Stimulated activated CD4-positive, alpha-beta T cell treated with anti-CD3 and anti-CD28 coated beads, Interleukin-4, amount 100 ng/mL, for 48 hours (primary cell): ENCODE measurements at regions not wholly inside any gene's neighbourhood (a gene's known extent, or its start where the extent isn't known, plus 50 kb on each side); places are given as distances from the start of the nearest gene placed in this dataset.

Source experiments
- DNase-seq, 2 donors: peaks; one replicate each; pipeline ENCODE4 v3.0.0-alpha.2; 2020; ENCODE audit warnings: low read depth in 2 of 2

DNA sequence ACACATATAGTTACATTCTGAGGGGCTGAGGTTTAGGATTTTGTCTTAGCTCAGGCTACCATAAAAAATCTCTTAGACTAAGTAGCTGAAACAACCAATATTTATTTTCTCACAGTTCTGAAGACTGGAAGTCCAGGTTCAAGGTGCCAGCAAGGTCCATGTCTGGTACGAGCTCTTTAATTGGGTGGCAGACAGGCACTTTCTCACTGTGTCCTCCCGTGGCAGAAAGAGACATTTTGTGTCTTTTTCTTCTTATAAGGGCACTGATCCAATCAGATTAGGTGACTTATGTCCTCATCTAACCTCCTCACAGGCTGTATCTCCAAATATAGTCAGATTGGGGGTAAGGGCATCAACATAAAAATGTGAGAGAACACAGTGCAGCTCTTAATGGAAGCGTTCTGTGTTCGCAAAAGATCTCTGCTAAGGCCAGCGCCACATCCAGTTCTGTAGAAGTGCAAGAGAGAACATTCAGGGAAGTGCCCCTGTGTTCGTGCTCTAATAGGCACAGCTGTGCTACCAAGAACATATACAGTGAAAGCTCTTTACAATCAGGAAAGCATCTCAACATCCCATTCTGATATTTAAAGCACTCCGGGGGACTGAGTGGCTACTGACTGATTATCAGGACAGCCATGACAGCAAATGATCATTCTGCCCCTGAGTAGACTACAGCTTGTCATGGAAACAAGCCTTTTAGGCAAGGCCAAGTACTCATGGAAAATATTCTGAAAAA is 819.2 kb downstream of the LIG4 start:
- DNase-seq, result no peak

DNA sequence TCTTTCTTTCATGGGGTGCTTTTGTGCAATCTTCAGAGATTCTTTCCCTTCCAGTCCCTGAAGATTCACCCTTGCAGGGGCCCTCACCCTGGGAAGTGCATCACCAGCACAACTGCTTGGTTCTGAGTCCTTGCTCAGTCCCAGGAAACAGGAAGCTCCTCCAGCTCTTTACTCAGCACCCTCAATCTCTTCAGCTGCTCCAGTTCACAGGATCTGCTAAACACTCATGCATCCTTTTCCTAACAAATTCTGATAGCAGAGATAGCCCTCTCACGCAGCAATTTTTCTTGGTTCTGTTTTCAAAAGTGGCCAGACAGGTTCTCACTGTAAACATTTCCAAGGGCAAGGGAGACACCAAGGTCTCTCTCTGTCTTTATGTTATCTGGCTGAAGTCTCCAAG is 823.1 kb downstream of the LIG4 start:
- DNase-seq, result no peak

GRCh38 chr13:107387525-107387924 is 819.6 kb upstream of the ARGLU1 start:
- no peak for DNase-seq

DNA sequence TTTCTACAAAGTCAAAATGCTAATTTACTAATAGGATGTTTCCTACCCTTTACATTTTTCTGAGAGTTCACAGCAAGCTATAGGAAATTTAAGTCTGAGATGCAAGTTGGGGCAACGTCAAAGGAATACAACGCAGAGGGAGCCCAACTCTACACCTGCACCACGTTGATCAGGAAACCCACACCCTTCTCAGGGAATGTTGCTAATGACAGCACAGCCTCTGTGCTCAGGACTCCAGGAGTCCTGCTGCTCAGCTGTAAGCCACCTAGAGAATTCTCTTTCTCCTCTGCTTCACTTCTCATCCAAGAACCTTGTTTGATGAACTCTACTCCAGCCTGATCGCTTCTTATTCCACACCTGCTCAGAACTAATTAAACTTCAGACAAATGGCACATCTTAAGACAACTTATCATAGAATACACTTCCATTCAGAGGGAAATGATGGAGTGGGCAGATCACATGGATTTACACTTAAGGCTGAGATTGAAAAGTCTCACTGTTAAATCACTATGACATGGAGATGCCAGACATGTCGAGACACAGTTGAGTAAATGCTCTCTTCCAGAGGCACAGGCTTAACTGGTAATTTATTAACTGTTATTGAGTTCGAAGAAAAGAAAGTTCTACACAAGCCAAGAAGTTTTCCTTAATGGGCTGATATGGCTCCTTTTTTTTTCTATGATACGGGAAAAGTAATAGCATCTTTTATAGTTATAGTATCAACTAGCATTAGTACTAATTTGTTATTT is 811.6 kb upstream of the ARGLU1 start:
- no peak for DNase-seq

- no peak for DNase-seq
Measured at GRCh38 chr13:107376341-107377125, 808.6 kb upstream of the ARGLU1 start.

DNA sequence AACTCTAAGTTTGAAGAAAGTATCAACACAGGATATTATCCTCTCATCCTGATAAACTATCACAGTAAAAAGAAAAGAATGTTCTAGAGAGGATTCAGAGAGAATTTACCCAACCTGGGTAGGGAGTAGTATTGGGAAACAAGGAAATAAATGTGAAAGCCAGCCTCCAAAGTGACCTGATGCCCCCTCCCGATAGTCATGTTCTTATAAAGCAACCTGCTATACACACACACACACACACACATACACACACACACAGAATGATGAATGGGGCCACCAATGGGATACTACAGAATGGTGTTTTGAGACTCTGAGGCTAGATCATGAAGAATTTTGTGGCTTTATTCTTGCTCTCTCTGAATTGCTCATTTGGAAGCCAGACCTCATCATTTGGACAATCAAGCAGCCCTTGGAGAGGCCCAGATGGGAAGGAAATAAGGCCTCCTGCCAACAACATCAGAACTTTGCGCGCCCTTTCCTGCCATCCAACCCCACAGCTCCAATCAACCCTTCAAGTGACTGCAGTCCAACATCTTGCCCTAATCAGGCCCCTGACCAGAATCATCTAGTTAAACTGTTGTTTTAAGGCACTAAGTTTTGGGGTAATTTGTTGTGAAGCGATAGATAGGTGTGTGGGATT is 807.9 kb upstream of the ARGLU1 start:
- DNase-seq, result no peak

GRCh38 chr13:107374038-107374437 is 806.1 kb upstream of the ARGLU1 start:
- DNase-seq, result no peak

DNA sequence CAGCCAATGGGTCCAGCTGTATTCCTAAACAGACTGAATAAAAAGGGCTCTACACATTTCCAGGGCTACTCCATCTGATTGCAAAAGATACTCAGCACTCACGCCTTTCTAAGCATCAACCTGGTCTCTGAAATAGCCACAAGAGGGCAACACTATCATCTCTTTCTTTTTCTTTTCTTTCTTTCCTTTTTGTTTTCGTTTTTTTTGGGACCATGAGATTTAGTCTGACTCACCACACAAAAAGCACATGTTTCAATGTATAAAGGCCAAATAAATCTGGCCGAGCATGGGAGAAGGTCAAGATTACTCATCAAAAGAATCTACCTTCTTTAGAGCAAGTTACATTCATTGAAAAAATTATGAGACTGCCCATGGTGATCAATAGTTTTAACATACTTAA is 805.6 kb upstream of the ARGLU1 start:
- no peak for DNase-seq

GRCh38 chr13:107370015-107370785 is 802.3 kb upstream of the ARGLU1 start:
- no peak for DNase-seq

- no peak for DNase-seq
Measured at GRCh38 chr13:107367258-107367657, 799.3 kb upstream of the ARGLU1 start.

DNA sequence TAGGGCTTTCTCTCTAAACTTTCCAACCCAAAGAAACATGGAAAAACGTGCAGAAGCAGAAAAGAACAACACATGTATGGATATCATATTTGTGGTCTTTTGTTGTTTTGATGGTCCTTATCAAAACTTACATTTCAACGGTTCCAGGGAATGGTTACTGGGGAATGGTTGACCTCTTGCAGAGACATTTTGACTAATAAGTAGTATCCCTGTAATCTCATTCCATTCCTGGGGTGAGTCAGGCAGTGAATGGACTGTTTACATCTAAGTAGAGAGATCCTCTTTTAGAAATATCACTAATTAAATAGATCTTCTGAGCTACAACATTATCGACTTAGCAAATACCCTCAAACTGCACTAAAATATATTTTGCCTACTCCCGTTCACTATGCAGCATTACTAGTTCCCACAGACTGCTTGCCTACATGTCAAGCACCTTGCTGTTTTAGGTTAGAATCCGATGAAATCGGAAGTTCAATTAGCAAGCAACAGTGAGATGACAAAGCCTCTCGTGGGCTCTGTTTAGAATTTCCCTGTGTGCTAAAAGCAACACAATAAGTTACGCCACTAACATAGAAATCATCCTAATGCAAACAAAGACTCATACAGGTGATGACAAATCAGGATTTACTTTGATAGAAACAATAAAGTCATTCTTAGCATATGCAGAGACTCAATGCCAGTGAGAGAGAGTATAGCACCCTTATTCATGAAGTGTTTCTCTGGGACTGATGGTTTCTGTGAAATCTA is 797.7 kb upstream of the ARGLU1 start:
- no peak for DNase-seq

- no peak for DNase-seq
Measured at GRCh38 chr13:107364658-107365057, 796.7 kb upstream of the ARGLU1 start.

DNA sequence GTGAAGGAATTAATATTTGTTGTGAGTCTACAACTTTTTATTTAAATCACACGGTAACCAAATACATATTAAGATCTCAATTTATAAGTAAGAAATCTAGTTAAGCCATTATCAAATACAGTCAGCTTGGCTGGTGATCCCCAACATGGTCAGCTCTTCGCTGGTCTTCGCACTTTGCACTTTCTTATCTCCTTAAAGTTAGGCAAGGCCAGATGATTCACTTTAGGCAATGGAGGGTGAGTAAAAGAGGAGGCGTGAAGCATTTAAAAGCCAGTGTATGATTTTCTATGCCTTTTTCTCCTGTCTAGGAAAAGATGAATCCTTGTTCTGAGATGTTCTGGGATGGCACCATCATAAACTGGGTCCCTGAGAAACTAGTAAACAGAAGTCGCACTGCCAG is 793.7 kb upstream of the ARGLU1 start:
- no peak for DNase-seq

- no peak for DNase-seq
Measured at GRCh38 chr13:107360010-107360409, 792.1 kb upstream of the ARGLU1 start.

- DNase-seq, result no peak
Measured at GRCh38 chr13:107358866-107359265, 790.9 kb upstream of the ARGLU1 start.

DNA sequence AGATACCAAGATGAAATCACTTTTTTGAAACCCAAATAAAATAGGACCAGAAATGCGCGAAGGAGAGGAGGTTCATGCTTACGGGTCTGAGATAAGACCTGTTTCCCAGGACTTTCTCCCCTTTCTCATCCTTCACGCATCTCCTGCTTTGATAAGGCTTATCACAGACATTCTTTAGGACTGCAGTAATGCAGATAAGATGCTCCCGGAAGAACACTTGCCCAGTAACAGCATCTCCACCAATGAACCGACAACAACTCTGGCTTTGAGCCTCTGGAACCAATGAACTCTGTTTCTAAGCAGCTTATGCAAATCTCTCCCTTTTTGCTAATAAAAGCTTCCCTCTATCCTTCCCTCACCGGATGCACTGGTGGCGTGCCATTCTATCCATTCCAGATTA is 783.4 kb upstream of the ARGLU1 start:
- DNase-seq, result no peak

- DNase-seq, result no peak
Measured at GRCh38 chr13:107348925-107349324, 781.0 kb upstream of the ARGLU1 start.

- DNase-seq, result no peak
Measured at GRCh38 chr13:107348471-107348870, 780.5 kb upstream of the ARGLU1 start.

GRCh38 chr13:107347641-107348369 is 779.9 kb upstream of the ARGLU1 start:
- no peak for DNase-seq

DNA sequence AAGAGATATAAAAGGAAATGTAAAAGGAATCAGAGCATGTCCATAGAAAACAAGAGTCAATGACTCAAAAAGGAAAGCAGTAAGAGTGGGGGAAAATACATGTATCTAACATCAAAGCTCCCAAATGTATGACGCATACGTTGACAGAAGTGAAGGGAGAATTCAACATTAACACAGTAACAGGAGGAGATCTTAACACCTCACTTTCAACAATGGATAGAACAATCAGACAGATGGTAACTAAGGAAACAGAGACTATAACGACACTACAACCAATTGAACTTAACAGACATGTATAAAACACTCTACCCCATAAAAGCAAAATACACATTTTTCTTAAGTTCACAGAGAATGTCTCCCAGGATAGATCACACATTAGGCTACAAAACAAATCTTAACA is 774.8 kb upstream of the ARGLU1 start:
- DNase-seq, result no peak
